ENCODE measurements at regions not wholly inside any gene's neighbourhood (a gene's known extent, or its start where the extent isn't known, plus 50 kb on each side); places are given as distances from the start of the nearest gene placed in this dataset.

DNA sequence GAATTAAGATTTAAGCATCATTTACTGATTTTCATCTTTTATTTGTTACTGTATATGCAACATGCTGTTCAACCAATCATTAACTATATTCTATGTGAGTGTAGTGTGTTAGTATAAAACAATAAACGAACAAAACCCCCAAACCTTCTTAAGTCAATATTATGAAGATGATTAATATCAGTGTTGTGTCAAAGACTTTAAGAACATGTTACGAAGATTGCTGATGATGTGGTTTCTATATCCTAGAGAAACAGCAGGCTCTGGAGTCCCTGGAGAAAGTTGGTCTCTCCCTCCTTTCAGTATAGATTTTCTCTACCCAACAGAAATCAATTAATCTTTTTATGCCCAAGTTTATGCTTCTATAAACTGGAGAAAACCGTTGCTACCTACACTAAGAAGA lies 393.8 kb upstream of the HSF2 start:
- Histone ChIP-seq H3K36me3 (no peaks in the 10 kb centered on the region), H3K9me3 (no peaks in the 10 kb centered on the region), H3K4me1 (no peaks in the 10 kb centered on the region), H3K27ac (no peak overlapping the region), H3K27me3 (no peaks in the 10 kb centered on the region), H3K4me3 (replicated peaks in 1 of 3) (no peak overlapping the region)
- TF ChIP-seq POLR2A (IDR thresholded peaks at IDR 0.05), result no peak
- no peak for DNase-seq
- intact Hi-C loops (cut with DNase I), result no loop called here
- 85 to 86% methylated on average over 3 of the region's 3 CpGs for WGBS, 2 donors

DNA sequence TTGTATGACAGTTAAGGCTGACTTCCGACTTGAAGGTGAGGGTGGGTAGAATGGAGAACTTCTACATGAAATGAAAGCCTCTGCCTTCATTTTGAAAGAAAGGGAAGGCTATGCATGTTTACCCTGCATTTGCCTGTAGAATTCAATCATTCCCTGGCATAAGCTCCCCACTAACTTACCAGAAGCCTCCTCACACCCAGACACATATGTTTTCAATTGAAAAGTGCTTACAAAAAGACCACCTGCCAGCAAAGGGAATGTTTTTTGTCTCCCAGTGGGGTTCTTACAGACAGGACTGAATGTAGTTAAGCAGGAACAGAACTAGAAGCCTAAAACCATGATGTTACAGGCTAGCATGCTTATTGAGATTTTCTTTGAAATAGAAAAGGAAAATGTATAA lies 392.1 kb upstream of the HSF2 start:
- Histone ChIP-seq H3K27me3 (no peaks in the 10 kb centered on the region), H3K4me3 (replicated peaks in 1 of 3) (no peak overlapping the region), H3K27ac (no peak overlapping the region), H3K36me3 (no peaks in the 10 kb centered on the region), H3K9me3 (no peaks in the 10 kb centered on the region), H3K4me1 (no peaks in the 10 kb centered on the region)
- WGBS, 2 donors, result 64% methylated on average over 1 of the region's 1 CpG
- DNase-seq, result no peak
- intact Hi-C loops (cut with DNase I), result no loop called here
- TF ChIP-seq POLR2A (IDR thresholded peaks at IDR 0.05), result no peak
- TF ChIP-seq, protein P1, sequence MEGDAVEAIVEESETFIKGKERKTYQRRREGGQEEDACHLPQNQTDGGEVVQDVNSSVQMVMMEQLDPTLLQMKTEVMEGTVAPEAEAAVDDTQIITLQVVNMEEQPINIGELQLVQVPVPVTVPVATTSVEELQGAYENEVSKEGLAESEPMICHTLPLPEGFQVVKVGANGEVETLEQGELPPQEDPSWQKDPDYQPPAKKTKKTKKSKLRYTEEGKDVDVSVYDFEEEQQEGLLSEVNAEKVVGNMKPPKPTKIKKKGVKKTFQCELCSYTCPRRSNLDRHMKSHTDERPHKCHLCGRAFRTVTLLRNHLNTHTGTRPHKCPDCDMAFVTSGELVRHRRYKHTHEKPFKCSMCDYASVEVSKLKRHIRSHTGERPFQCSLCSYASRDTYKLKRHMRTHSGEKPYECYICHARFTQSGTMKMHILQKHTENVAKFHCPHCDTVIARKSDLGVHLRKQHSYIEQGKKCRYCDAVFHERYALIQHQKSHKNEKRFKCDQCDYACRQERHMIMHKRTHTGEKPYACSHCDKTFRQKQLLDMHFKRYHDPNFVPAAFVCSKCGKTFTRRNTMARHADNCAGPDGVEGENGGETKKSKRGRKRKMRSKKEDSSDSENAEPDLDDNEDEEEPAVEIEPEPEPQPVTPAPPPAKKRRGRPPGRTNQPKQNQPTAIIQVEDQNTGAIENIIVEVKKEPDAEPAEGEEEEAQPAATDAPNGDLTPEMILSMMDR (IDR thresholded peaks at IDR 0.05), result no peak

DNA sequence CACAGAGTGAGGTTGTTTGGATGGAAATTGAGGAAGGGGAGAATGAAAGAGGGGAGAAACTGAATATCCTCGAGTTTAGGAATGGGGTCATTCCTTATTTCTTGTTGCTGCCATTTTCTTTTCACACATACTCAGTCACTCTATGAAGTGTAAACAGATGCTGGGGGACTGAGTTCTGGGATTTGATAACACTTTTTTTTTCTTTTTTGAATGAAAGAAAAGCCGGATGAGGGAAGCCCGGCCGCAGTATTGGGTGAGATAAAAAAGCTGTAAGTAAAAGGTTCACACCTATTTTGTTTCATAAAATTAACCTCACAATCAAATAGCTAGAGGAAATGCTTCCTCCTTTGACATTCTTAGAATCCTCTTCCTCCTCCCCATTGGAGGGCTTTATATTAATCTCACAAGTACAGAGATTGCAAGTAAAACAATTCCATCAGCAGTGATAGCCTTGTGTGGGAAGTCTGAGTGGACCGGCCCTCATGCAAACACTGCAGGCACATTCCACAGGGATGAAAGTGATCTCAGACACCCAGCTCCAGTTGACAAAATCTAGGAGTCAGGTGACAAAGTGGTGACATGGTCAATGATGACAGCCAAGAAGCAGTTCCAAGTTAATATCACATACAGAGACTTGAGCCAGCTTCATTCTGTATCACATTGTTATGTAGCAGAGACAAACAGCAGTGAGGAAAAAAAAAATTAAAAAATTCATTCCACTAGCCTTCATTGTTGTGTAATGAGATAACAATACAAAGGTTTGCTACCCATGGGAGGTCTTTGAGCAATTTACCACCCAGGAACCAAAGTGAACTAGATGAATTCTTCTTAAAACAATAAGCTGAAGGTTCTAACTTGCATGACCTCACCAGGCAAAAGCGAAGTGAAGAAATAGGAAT lies 391.1 kb upstream of the HSF2 start:
- Histone ChIP-seq H3K9me3 (no peaks in the 10 kb centered on the region), H3K27ac (no peak overlapping the region), H3K4me3 (replicated peaks in 1 of 3) (no peak overlapping the region), H3K27me3 (no peaks in the 10 kb centered on the region), H3K4me1 (no peaks in the 10 kb centered on the region), H3K36me3 (no peaks in the 10 kb centered on the region)
- WGBS, 2 donors, result 75 to 76% methylated on average over 6 of the region's 6 CpGs
- DNase-seq, result no peak
- intact Hi-C loops (cut with DNase I), result no loop called here
- TF ChIP-seq, protein P1 (IDR thresholded peaks at IDR 0.05), result no peak
- TF ChIP-seq POLR2A (IDR thresholded peaks at IDR 0.05), result no peak

GRCh38 chr6:122009000-122009350 lies 390.5 kb upstream of the HSF2 start:
- H3K36me3 ChIP-seq, result no peaks in the 10 kb centered on the region
- no peak for DNase-seq
- H3K27ac ChIP-seq, result no peak overlapping the region
- H3K27me3 ChIP-seq, result no peaks in the 10 kb centered on the region
- no peaks in the 10 kb centered on the region for H3K4me1 ChIP-seq
- intact Hi-C loops (cut with DNase I), result no loop called here
- H3K4me3 ChIP-seq (replicated peaks in 1 of 3), result no peak overlapping the region
- TF ChIP-seq POLR2A (IDR thresholded peaks at IDR 0.05), result no peak
- TF ChIP-seq, protein P1 (IDR thresholded peaks at IDR 0.05), result no peak
- no peaks in the 10 kb centered on the region for H3K9me3 ChIP-seq

DNA sequence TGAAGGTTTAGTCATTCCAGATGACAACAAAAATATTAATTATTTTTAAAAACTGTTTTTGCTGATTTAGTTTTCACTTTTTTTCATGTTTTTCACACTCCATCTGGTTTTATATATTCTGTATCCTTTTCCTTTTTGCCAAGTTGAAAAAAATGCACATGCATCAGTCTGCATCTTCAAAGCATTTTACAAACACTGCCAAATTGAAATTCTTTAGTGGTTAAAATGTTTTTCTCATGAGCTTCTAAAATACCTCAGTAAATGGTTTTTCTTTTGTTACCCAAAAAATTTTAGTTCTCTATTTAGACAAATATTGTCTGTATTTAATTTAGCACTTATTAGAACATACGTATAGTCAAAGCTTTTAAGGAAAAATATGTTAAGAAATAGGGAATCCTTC lies 386.9 kb upstream of the HSF2 start:
- Histone ChIP-seq H3K4me1 (no peaks in the 10 kb centered on the region), H3K27ac (no peak overlapping the region), H3K36me3 (no peaks in the 10 kb centered on the region), H3K9me3 (no peaks in the 10 kb centered on the region), H3K4me3 (replicated peaks in 1 of 3) (no peak overlapping the region), H3K27me3 (no peaks in the 10 kb centered on the region)
- intact Hi-C loops (cut with DNase I), result no loop called here
- no peak for DNase-seq
- TF ChIP-seq POLR2A (IDR thresholded peaks at IDR 0.05), result no peak
- TF ChIP-seq, protein P1 (IDR thresholded peaks at IDR 0.05), result no peak
- WGBS, 2 donors, result 92 to 96% methylated on average over 1 of the region's 1 CpG

Measured in thyroid gland (tissue), 4 donors.